ENCODE measurements at regions not wholly inside any gene's neighbourhood (a gene's known extent, or its start where the extent isn't known, plus 50 kb on each side); places are given as distances from the start of the nearest gene placed in this dataset.
"Not testable (repeated sequence)": the region's sequence is repeated elsewhere in the genome, so short reads cannot be mapped to it uniquely, and the experiment has no call there.

GRCh38 chr3:198143300-198144137 lies 183.5 kb downstream of the LMLN start:
- H3K27ac ChIP-seq (ENCODE audit: insufficient read depth, low read depth, low read length); H2AFZ ChIP-seq (ENCODE audit: low read depth, low read length); H3K27me3 ChIP-seq (ENCODE audit: control insufficient read depth in 2 of 2, insufficient read depth in 2 of 2, low read length in 2 of 2); dilution Hi-C loops (cut with MboI; ENCODE audit: extremely low pct_ligation_motif_present, low sequenced_read_pairs); H3K4me1 ChIP-seq (ENCODE audit: control insufficient read depth, extremely low read depth, insufficient read depth, low read length); H3K9me1 ChIP-seq (replicated peaks; ENCODE audit: control insufficient read depth, extremely low read depth, insufficient read depth, low read length); H3K4me3 ChIP-seq (replicated peaks in 1 of 3; ENCODE audit: insufficient read depth in 1 of 3, low read depth in 1 of 3, low read length in 3 of 3); DNase-seq (ENCODE audit: low read depth, low spot score); H3K36me3 ChIP-seq (ENCODE audit: control insufficient read depth in 2 of 2, extremely low read depth in 1 of 2, insufficient read depth in 2 of 2, low read length in 2 of 2); H4K20me1 ChIP-seq (replicated peaks; ENCODE audit: control insufficient read depth, extremely low read depth, insufficient read depth, low read length); CTCF ChIA-PET; H3K9ac ChIP-seq (replicated peaks; ENCODE audit: extremely low read depth, insufficient read depth, low read length); H3K79me2 ChIP-seq (ENCODE audit: control insufficient read depth, insufficient read depth, low read length); H3K4me2 ChIP-seq (ENCODE audit: insufficient read depth, low read length); POLR2A ChIA-PET; H3K9me3 ChIP-seq (replicated peaks; ENCODE audit: control insufficient read depth, insufficient read depth, low read length); intact Hi-C loops (cut with micrococcal nuclease); BruUV-seq (replicated peaks): not testable (repeated sequence)
- peak; percentile 4 for FAIRE-seq

- FAIRE-seq; H3K27me3 ChIP-seq (ENCODE audit: control insufficient read depth in 2 of 2, insufficient read depth in 2 of 2, low read length in 2 of 2); H4K20me1 ChIP-seq (replicated peaks; ENCODE audit: control insufficient read depth, extremely low read depth, insufficient read depth, low read length); H3K9ac ChIP-seq (replicated peaks; ENCODE audit: extremely low read depth, insufficient read depth, low read length); H2AFZ ChIP-seq (ENCODE audit: low read depth, low read length); H3K27ac ChIP-seq (ENCODE audit: insufficient read depth, low read depth, low read length); H3K79me2 ChIP-seq (ENCODE audit: control insufficient read depth, insufficient read depth, low read length); H3K9me1 ChIP-seq (replicated peaks; ENCODE audit: control insufficient read depth, extremely low read depth, insufficient read depth, low read length); H3K4me2 ChIP-seq (ENCODE audit: insufficient read depth, low read length); DNase-seq (ENCODE audit: low read depth, low spot score); BruUV-seq (replicated peaks); POLR2A ChIA-PET; intact Hi-C loops (cut with micrococcal nuclease); dilution Hi-C loops (cut with MboI; ENCODE audit: extremely low pct_ligation_motif_present, low sequenced_read_pairs); H3K4me3 ChIP-seq (replicated peaks in 1 of 3; ENCODE audit: insufficient read depth in 1 of 3, low read depth in 1 of 3, low read length in 3 of 3); H3K9me3 ChIP-seq (replicated peaks; ENCODE audit: control insufficient read depth, insufficient read depth, low read length); CTCF ChIA-PET; H3K4me1 ChIP-seq (ENCODE audit: control insufficient read depth, extremely low read depth, insufficient read depth, low read length); H3K36me3 ChIP-seq (ENCODE audit: control insufficient read depth in 2 of 2, extremely low read depth in 1 of 2, insufficient read depth in 2 of 2, low read length in 2 of 2): not testable (repeated sequence)
Measured at GRCh38 chr3:198145231-198145784, 185.3 kb downstream of the LMLN start.

GRCh38 chr3:198146070-198146469 lies 186.1 kb downstream of the LMLN start:
- H3K4me1 ChIP-seq (ENCODE audit: control insufficient read depth, extremely low read depth, insufficient read depth, low read length); intact Hi-C loops (cut with micrococcal nuclease); H3K9me1 ChIP-seq (replicated peaks; ENCODE audit: control insufficient read depth, extremely low read depth, insufficient read depth, low read length); H3K27me3 ChIP-seq (ENCODE audit: control insufficient read depth in 2 of 2, insufficient read depth in 2 of 2, low read length in 2 of 2); H3K9ac ChIP-seq (replicated peaks; ENCODE audit: extremely low read depth, insufficient read depth, low read length); H3K4me2 ChIP-seq (ENCODE audit: insufficient read depth, low read length); dilution Hi-C loops (cut with MboI; ENCODE audit: extremely low pct_ligation_motif_present, low sequenced_read_pairs); CTCF ChIA-PET; DNase-seq (ENCODE audit: low read depth, low spot score); H3K27ac ChIP-seq (ENCODE audit: insufficient read depth, low read depth, low read length); POLR2A ChIA-PET; H3K9me3 ChIP-seq (replicated peaks; ENCODE audit: control insufficient read depth, insufficient read depth, low read length); H3K36me3 ChIP-seq (ENCODE audit: control insufficient read depth in 2 of 2, extremely low read depth in 1 of 2, insufficient read depth in 2 of 2, low read length in 2 of 2); H3K79me2 ChIP-seq (ENCODE audit: control insufficient read depth, insufficient read depth, low read length); H4K20me1 ChIP-seq (replicated peaks; ENCODE audit: control insufficient read depth, extremely low read depth, insufficient read depth, low read length); FAIRE-seq; BruUV-seq (replicated peaks); H2AFZ ChIP-seq (ENCODE audit: low read depth, low read length); H3K4me3 ChIP-seq (replicated peaks in 1 of 3; ENCODE audit: insufficient read depth in 1 of 3, low read depth in 1 of 3, low read length in 3 of 3): not testable (repeated sequence)

GRCh38 chr3:198146559-198147164 lies 186.6 kb downstream of the LMLN start:
- intact Hi-C loops (cut with micrococcal nuclease); BruUV-seq (replicated peaks); CTCF ChIA-PET: not testable (repeated sequence)

More at GRCh38 chr3:198146559-198147164, 186.6 kb downstream of the LMLN start:
- H2AFZ ChIP-seq (ENCODE audit: low read depth, low read length); DNase-seq (ENCODE audit: low read depth, low spot score); H3K79me2 ChIP-seq (ENCODE audit: control insufficient read depth, insufficient read depth, low read length); H3K4me3 ChIP-seq (replicated peaks in 1 of 3; ENCODE audit: insufficient read depth in 1 of 3, low read depth in 1 of 3, low read length in 3 of 3); POLR2A ChIA-PET; H3K4me1 ChIP-seq (ENCODE audit: control insufficient read depth, extremely low read depth, insufficient read depth, low read length); FAIRE-seq; H3K9me1 ChIP-seq (replicated peaks; ENCODE audit: control insufficient read depth, extremely low read depth, insufficient read depth, low read length); H3K36me3 ChIP-seq (ENCODE audit: control insufficient read depth in 2 of 2, extremely low read depth in 1 of 2, insufficient read depth in 2 of 2, low read length in 2 of 2); H3K27me3 ChIP-seq (ENCODE audit: control insufficient read depth in 2 of 2, insufficient read depth in 2 of 2, low read length in 2 of 2); H3K9me3 ChIP-seq (replicated peaks; ENCODE audit: control insufficient read depth, insufficient read depth, low read length); dilution Hi-C loops (cut with MboI; ENCODE audit: extremely low pct_ligation_motif_present, low sequenced_read_pairs); H3K4me2 ChIP-seq (ENCODE audit: insufficient read depth, low read length); H4K20me1 ChIP-seq (replicated peaks; ENCODE audit: control insufficient read depth, extremely low read depth, insufficient read depth, low read length); H3K27ac ChIP-seq (ENCODE audit: insufficient read depth, low read depth, low read length); H3K9ac ChIP-seq (replicated peaks; ENCODE audit: extremely low read depth, insufficient read depth, low read length): not testable (repeated sequence)

All from endothelial cell of umbilical vein (primary cell).